Keratinocyte (primary cell): ENCODE measurements at regions not wholly inside any gene's neighbourhood (a gene's known extent, or its start where the extent isn't known, plus 50 kb on each side); places are given as distances from the start of the nearest gene placed in this dataset.

Source experiments
- EZH2 ChIP-seq: IDR thresholded peaks from one replicate; pipeline ENCODE4 v1.6.1; 2012; ENCODE audit warnings: inconsistent platforms, mild to moderate bottlenecking, low read length, moderate library complexity
- TF ChIP-seq, protein P1 (sequence below), 3 experiments: IDR thresholded peaks in 1 of 3; conservative IDR thresholded peaks in 1 of 3; optimal IDR thresholded peaks in 1 of 3; 2 replicates in 2 of 3; 3 replicates in 1 of 3; pipeline versions ENCODE3 to v1.5.1; 2011; ENCODE audit warnings: low read length in 3 of 3, mild to moderate bottlenecking in 3 of 3, moderate library complexity in 2 of 3, control low read depth in 1 of 3, inconsistent platforms in 1 of 3; ENCODE audit not compliant: insufficient read depth in 2 of 3; ENCODE audit errors: extremely low read depth in 1 of 3

DNA sequence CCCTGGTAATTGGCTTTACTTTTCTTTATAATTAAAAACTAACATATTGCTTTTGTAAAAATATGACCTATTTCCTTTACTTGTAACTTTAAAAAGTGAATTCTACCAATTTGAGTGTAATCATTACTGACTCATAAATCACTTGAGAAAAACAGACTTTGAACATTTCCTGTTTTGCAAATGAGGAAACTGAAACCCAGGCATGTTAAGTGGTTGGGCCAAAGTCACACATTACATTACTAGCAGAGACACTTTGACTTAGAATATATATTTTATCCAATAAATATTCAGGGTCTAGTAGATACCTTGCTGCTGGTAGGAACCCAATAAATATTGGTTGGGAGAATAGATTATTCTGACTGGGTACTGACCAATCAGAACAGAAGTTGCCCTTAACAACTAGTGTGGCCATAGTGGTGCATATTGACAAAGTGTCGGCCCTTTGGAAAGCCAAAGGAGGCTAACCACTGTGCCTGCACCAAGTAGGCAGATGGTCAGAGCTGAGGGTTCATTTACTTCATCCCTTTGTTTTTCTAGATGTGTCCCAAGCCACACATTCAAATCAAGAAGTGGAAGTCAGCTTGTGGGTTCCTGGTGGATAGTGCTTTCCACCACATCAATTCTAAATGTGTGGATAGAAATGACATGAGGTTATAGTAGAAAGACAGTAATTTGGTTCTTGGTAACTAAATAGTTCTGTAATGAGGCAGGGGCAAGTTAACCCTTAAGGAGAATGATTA, 365.1 kb upstream of the RIOK2 start:
- TF ChIP-seq, protein P1, sequence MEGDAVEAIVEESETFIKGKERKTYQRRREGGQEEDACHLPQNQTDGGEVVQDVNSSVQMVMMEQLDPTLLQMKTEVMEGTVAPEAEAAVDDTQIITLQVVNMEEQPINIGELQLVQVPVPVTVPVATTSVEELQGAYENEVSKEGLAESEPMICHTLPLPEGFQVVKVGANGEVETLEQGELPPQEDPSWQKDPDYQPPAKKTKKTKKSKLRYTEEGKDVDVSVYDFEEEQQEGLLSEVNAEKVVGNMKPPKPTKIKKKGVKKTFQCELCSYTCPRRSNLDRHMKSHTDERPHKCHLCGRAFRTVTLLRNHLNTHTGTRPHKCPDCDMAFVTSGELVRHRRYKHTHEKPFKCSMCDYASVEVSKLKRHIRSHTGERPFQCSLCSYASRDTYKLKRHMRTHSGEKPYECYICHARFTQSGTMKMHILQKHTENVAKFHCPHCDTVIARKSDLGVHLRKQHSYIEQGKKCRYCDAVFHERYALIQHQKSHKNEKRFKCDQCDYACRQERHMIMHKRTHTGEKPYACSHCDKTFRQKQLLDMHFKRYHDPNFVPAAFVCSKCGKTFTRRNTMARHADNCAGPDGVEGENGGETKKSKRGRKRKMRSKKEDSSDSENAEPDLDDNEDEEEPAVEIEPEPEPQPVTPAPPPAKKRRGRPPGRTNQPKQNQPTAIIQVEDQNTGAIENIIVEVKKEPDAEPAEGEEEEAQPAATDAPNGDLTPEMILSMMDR (optimal IDR thresholded peaks at IDR 0.05 in 1 of 3, IDR thresholded peaks at IDR 0.05 in 1 of 3, conservative IDR thresholded peaks at IDR 0.05 in 1 of 3; ENCODE audit: extremely low read depth in 1 of 3, insufficient read depth in 2 of 3, low read length in 3 of 3) = no peak
- TF ChIP-seq EZH2 = no peak
